ENCODE measurements at regions not wholly inside any gene's neighbourhood (a gene's known extent, or its start where the extent isn't known, plus 50 kb on each side); places are given as distances from the start of the nearest gene placed in this dataset.

- DNase-seq (ENCODE audit: low read depth, low spot score): no peak
- no peaks in the 10 kb centered on the region for H4K20me1 ChIP-seq (ENCODE audit: control insufficient read depth, extremely low read depth, insufficient read depth, low read length)
- no peak overlapping the region for H2AFZ ChIP-seq (ENCODE audit: control insufficient read depth, low read length)
- no peaks in the 10 kb centered on the region for H3K9me3 ChIP-seq (ENCODE audit: control insufficient read depth, low read depth, low read length)
- dilution Hi-C loops (cut with MboI; ENCODE audit: extremely low pct_ligation_motif_present, low sequenced_read_pairs): no loop called here
- H3K4me1 ChIP-seq (ENCODE audit: control insufficient read depth, extremely low read depth, insufficient read depth, low read length): no peaks in the 10 kb centered on the region
- no peaks in the 10 kb centered on the region for H3K36me3 ChIP-seq (ENCODE audit: control insufficient read depth in 2 of 2, extremely low read depth in 1 of 2, insufficient read depth in 2 of 2, low read length in 2 of 2)
- no peaks in the 10 kb centered on the region for H3K79me2 ChIP-seq (ENCODE audit: control insufficient read depth, insufficient read depth, low read length)
- H3K27me3 ChIP-seq (ENCODE audit: control insufficient read depth, extremely low read depth, insufficient read depth, low read length): no peaks in the 10 kb centered on the region
- TF ChIP-seq CTCF (optimal IDR thresholded peaks at IDR 0.05 in 1 of 3, IDR thresholded peaks at IDR 0.05 in 1 of 3, conservative IDR thresholded peaks at IDR 0.05 in 1 of 3; ENCODE audit: extremely low read depth in 1 of 3, insufficient read depth in 2 of 3, low read length in 3 of 3) (no peak), EZH2 (IDR thresholded peaks at IDR 0.05; ENCODE audit: low read length) (no peak)
- no peak overlapping the region for H3K4me2 ChIP-seq (ENCODE audit: control insufficient read depth, extremely low read depth, insufficient read depth, low read depth, low read length)
- no peaks in the 10 kb centered on the region for H3K9me1 ChIP-seq (ENCODE audit: control insufficient read depth, extremely low read depth, insufficient read depth, low read length)
- FAIRE-seq: no peak
- no peak overlapping the region for H3K27ac ChIP-seq (ENCODE audit: control insufficient read depth, insufficient read depth, low read length)
- no peak overlapping the region for H3K4me3 ChIP-seq (ENCODE audit: control insufficient read depth in 2 of 3, extremely low read depth in 1 of 3, insufficient read depth in 2 of 3, low read depth in 1 of 3, low read length in 3 of 3)
- H3K9ac ChIP-seq (ENCODE audit: control insufficient read depth, extremely low read depth, insufficient read depth, low read length): no peak overlapping the region
Measured at GRCh38 chr16:63185235-63185780, 1149.1 kb upstream of the CDH8 start.

GRCh38 chr16:63183743-63184142 is 1147.5 kb upstream of the CDH8 start:
- no peak for DNase-seq (ENCODE audit: low read depth, low spot score)
- dilution Hi-C loops (cut with MboI; ENCODE audit: extremely low pct_ligation_motif_present, low sequenced_read_pairs): no loop called here
- Histone ChIP-seq H3K4me3 (ENCODE audit: control insufficient read depth in 2 of 3, extremely low read depth in 1 of 3, insufficient read depth in 2 of 3, low read depth in 1 of 3, low read length in 3 of 3) (no peak overlapping the region), H2AFZ (ENCODE audit: control insufficient read depth, low read length) (no peak overlapping the region), H3K79me2 (ENCODE audit: control insufficient read depth, insufficient read depth, low read length) (no peaks in the 10 kb centered on the region), H3K9ac (ENCODE audit: control insufficient read depth, extremely low read depth, insufficient read depth, low read length) (no peak overlapping the region), H3K9me1 (ENCODE audit: control insufficient read depth, extremely low read depth, insufficient read depth, low read length) (no peaks in the 10 kb centered on the region), H3K36me3 (ENCODE audit: control insufficient read depth in 2 of 2, extremely low read depth in 1 of 2, insufficient read depth in 2 of 2, low read length in 2 of 2) (no peaks in the 10 kb centered on the region), H3K4me2 (ENCODE audit: control insufficient read depth, extremely low read depth, insufficient read depth, low read depth, low read length) (no peak overlapping the region), H3K9me3 (ENCODE audit: control insufficient read depth, low read depth, low read length) (no peaks in the 10 kb centered on the region), H4K20me1 (ENCODE audit: control insufficient read depth, extremely low read depth, insufficient read depth, low read length) (no peaks in the 10 kb centered on the region), H3K27ac (ENCODE audit: control insufficient read depth, insufficient read depth, low read length) (no peak overlapping the region), H3K4me1 (ENCODE audit: control insufficient read depth, extremely low read depth, insufficient read depth, low read length) (no peaks in the 10 kb centered on the region), H3K27me3 (ENCODE audit: control insufficient read depth, extremely low read depth, insufficient read depth, low read length) (no peaks in the 10 kb centered on the region)
- no peak for TF ChIP-seq CTCF (optimal IDR thresholded peaks at IDR 0.05 in 1 of 3, IDR thresholded peaks at IDR 0.05 in 1 of 3, conservative IDR thresholded peaks at IDR 0.05 in 1 of 3; ENCODE audit: extremely low read depth in 1 of 3, insufficient read depth in 2 of 3, low read length in 3 of 3)
- no peak for TF ChIP-seq EZH2 (IDR thresholded peaks at IDR 0.05; ENCODE audit: low read length)
- no peak for FAIRE-seq

Data from keratinocyte (primary cell).